Memory B cell (primary cell): ENCODE measurements at regions not wholly inside any gene's neighbourhood (a gene's known extent, or its start where the extent isn't known, plus 50 kb on each side); places are given as distances from the start of the nearest gene placed in this dataset.
"Not testable (repeated sequence)": the region's sequence is repeated elsewhere in the genome, so short reads cannot be mapped to it uniquely, and the experiment has no call there.

Experiments used
- ATAC-seq: fragments of 150-1000 bp; cut with Tn5 transposase; 2 replicates; pipeline ENCODE4 v1.10.0; 2021; ENCODE audit warnings: low read depth, mild to moderate bottlenecking, moderate library complexity
- DNase-seq, 2 donors: peaks; one replicate each; pipeline ENCODE4 v3.0.0; 2022; ENCODE audit warnings: low spot score in 2 of 2
- H3K27ac Mint-ChIP-seq: one replicate; pipeline ENCODE4 v1.8.0; 2022; ENCODE audit warnings: mild to moderate bottlenecking, moderate library complexity, mixed read lengths
- H3K27me3 Mint-ChIP-seq: one replicate; pipeline ENCODE4 v1.8.0; 2022; ENCODE audit warnings: mixed read lengths
- H3K36me3 Mint-ChIP-seq: one replicate; pipeline ENCODE4 v1.8.0; 2022; ENCODE audit warnings: mild to moderate bottlenecking, mixed read lengths
- H3K4me1 Mint-ChIP-seq: one replicate; pipeline ENCODE4 v1.8.0; 2022; ENCODE audit warnings: mixed read lengths
- H3K4me3 Mint-ChIP-seq: one replicate; pipeline ENCODE4 v1.8.0; 2022; ENCODE audit warnings: mild to moderate bottlenecking, moderate library complexity, mixed read lengths
- H3K9me3 Mint-ChIP-seq: one replicate; pipeline ENCODE4 v1.8.0; 2022; ENCODE audit warnings: mixed read lengths

- H3K36me3 Mint-ChIP-seq: no peaks in the 10 kb centered on the region
- ATAC-seq (no peak), DNase-seq (no peak)
- no peaks in the 10 kb centered on the region for H3K27me3 Mint-ChIP-seq
- no peak overlapping the region for H3K4me3 Mint-ChIP-seq
- no peaks in the 10 kb centered on the region for H3K9me3 Mint-ChIP-seq
- H3K4me1 Mint-ChIP-seq: peaks cover 5% of the 10 kb centered on the region
- H3K27ac Mint-ChIP-seq: no peak overlapping the region
These were observed 81.9 kb upstream of the ATXN3L start for GRCh38 chrX:13401724-13402123.

GRCh38 chrX:13398839-13399238 is 79.0 kb upstream of the ATXN3L start:
- Mint-ChIP-seq H3K4me3 (no peak overlapping the region), H3K27ac (no peak overlapping the region), H3K4me1 (peaks cover 5% of the 10 kb centered on the region), H3K36me3 (peaks cover 5% of the 10 kb centered on the region), H3K27me3 (no peaks in the 10 kb centered on the region), H3K9me3 (peaks cover 2% of the 10 kb centered on the region)
- ATAC-seq (no peak), DNase-seq (no peak)

- Mint-ChIP-seq H3K27me3 (no peaks in the 10 kb centered on the region), H3K4me3 (no peak overlapping the region), H3K27ac (no peak overlapping the region), H3K9me3 (peaks cover 4% of the 10 kb centered on the region), H3K36me3 (peaks cover 8% of the 10 kb centered on the region), H3K4me1 (peaks cover 5% of the 10 kb centered on the region)
- DNase-seq (no peak), ATAC-seq (no peak)
These were observed 78.3 kb upstream of the ATXN3L start for GRCh38 chrX:13397878-13398818.

GRCh38 chrX:13396924-13397323 is 77.1 kb upstream of the ATXN3L start:
- Mint-ChIP-seq H3K27me3 (no peaks in the 10 kb centered on the region), H3K4me1 (peaks cover 5% of the 10 kb centered on the region), H3K9me3 (peaks cover 4% of the 10 kb centered on the region), H3K27ac (no peak overlapping the region), H3K4me3 (no peak overlapping the region), H3K36me3 (peaks cover 8% of the 10 kb centered on the region)
- no peak for ATAC-seq
- no peak for DNase-seq

- H3K27me3 Mint-ChIP-seq: no peaks in the 10 kb centered on the region
- ATAC-seq: no peak
- H3K9me3 Mint-ChIP-seq: peaks cover 3% of the 10 kb centered on the region
- no peak overlapping the region for H3K4me3 Mint-ChIP-seq
- peaks cover 8% of the 10 kb centered on the region for H3K36me3 Mint-ChIP-seq
- no peak for DNase-seq
- no peak overlapping the region for H3K27ac Mint-ChIP-seq
- H3K4me1 Mint-ChIP-seq: peaks cover 2% of the 10 kb centered on the region
These were observed 69.6 kb upstream of the ATXN3L start for GRCh38 chrX:13389501-13389900.

GRCh38 chrX:13387666-13388494 is 68.0 kb upstream of the ATXN3L start:
- H3K27me3 Mint-ChIP-seq: no peaks in the 10 kb centered on the region
- peaks cover 5% of the 10 kb centered on the region for H3K4me1 Mint-ChIP-seq
- no peak for DNase-seq
- ATAC-seq: peak; percentile 43
- peaks cover 2% of the 10 kb centered on the region for H3K36me3 Mint-ChIP-seq
- H3K27ac Mint-ChIP-seq: no peak overlapping the region
- peaks cover 1% of the 10 kb centered on the region for H3K9me3 Mint-ChIP-seq
- H3K4me3 Mint-ChIP-seq: no peak overlapping the region

- no peak overlapping the region for H3K27ac Mint-ChIP-seq
- no peaks in the 10 kb centered on the region for H3K27me3 Mint-ChIP-seq
These were observed 66.8 kb upstream of the ATXN3L start for GRCh38 chrX:13386636-13387035.

GRCh38 chrX:13386092-13386491 is 66.2 kb upstream of the ATXN3L start:
- Mint-ChIP-seq H3K27ac (no peak overlapping the region), H3K4me3 (no peak overlapping the region), H3K9me3 (peaks cover 1% of the 10 kb centered on the region), H3K36me3 (peaks cover 2% of the 10 kb centered on the region), H3K4me1 (peaks cover 5% of the 10 kb centered on the region), H3K27me3 (no peaks in the 10 kb centered on the region)
- ATAC-seq (no peak), DNase-seq (no peak)

More at GRCh38 chrX:13386636-13387035, 66.8 kb upstream of the ATXN3L start:
- Mint-ChIP-seq H3K36me3 (peaks cover 2% of the 10 kb centered on the region), H3K4me3 (no peak overlapping the region), H3K9me3 (peaks cover 1% of the 10 kb centered on the region), H3K4me1 (peaks cover 5% of the 10 kb centered on the region)
- DNase-seq (no peak), ATAC-seq (no peak)

GRCh38 chrX:13383907-13384306 is 64.1 kb upstream of the ATXN3L start:
- peak; percentile 78 for ATAC-seq
- no peaks in the 10 kb centered on the region for H3K9me3 Mint-ChIP-seq
- peak overlapping the region; percentile 3 for H3K4me3 Mint-ChIP-seq

GRCh38 chrX:13381514-13381913 is 61.7 kb upstream of the ATXN3L start:
- DNase-seq: no peak
- Mint-ChIP-seq H3K4me1 (peaks cover 3% of the 10 kb centered on the region), H3K4me3 (no peak overlapping the region), H3K27ac (no peak overlapping the region), H3K9me3 (no peaks in the 10 kb centered on the region), H3K27me3 (no peaks in the 10 kb centered on the region), H3K36me3 (no peaks in the 10 kb centered on the region)
- ATAC-seq: no peak

More at GRCh38 chrX:13383907-13384306, 64.1 kb upstream of the ATXN3L start:
- peak in 1 of 2 donors; percentile 4 for DNase-seq
- H3K27me3 Mint-ChIP-seq: no peaks in the 10 kb centered on the region
- peak overlapping the region; percentile 82 for H3K27ac Mint-ChIP-seq
- peaks cover 3% of the 10 kb centered on the region for H3K4me1 Mint-ChIP-seq
- no peaks in the 10 kb centered on the region for H3K36me3 Mint-ChIP-seq

- no peak overlapping the region for H3K4me3 Mint-ChIP-seq
- DNase-seq (no peak), ATAC-seq (no peak)
- H3K4me1 Mint-ChIP-seq: peaks cover 3% of the 10 kb centered on the region
- peak overlapping the region; percentile 45 for H3K27ac Mint-ChIP-seq
- no peaks in the 10 kb centered on the region for H3K36me3 Mint-ChIP-seq
- no peaks in the 10 kb centered on the region for H3K27me3 Mint-ChIP-seq
- no peaks in the 10 kb centered on the region for H3K9me3 Mint-ChIP-seq
These were observed 60.4 kb upstream of the ATXN3L start for GRCh38 chrX:13380211-13380610.

- peak; percentile 82 for ATAC-seq
- not testable (repeated sequence) for H3K4me1 Mint-ChIP-seq, H3K27me3 Mint-ChIP-seq, H3K4me3 Mint-ChIP-seq, H3K36me3 Mint-ChIP-seq, H3K9me3 Mint-ChIP-seq, H3K27ac Mint-ChIP-seq
- DNase-seq: peak in 1 of 2 donors; percentile 14
These were observed 59.0 kb upstream of the ATXN3L start for GRCh38 chrX:13378562-13379518.

GRCh38 chrX:13377550-13377934 is 57.7 kb upstream of the ATXN3L start:
- DNase-seq (no peak), ATAC-seq (no peak)
- Mint-ChIP-seq H3K4me1 (peaks cover 6% of the 10 kb centered on the region), H3K27ac (peak overlapping the region; percentile 6), H3K4me3 (no peak overlapping the region), H3K36me3 (no peaks in the 10 kb centered on the region), H3K9me3 (no peaks in the 10 kb centered on the region), H3K27me3 (no peaks in the 10 kb centered on the region)
